NOMO-1 (cell line): ENCODE measurements at regions not wholly inside any gene's neighbourhood (a gene's known extent, or its start where the extent isn't known, plus 50 kb on each side); places are given as distances from the start of the nearest gene placed in this dataset.
"Not testable (repeated sequence)": the region's sequence is repeated elsewhere in the genome, so short reads cannot be mapped to it uniquely, and the experiment has no call there.

Source experiments
- DNase-seq, 2 experiments: peaks; one replicate each; lab custom pipeline; 2025; ENCODE audit not compliant: unreplicated experiment in 2 of 2; lab: John Stamatoyannopoulos, UW

GRCh38 chr5:82521431-82522051 lies 243.4 kb upstream of the RPS23 start:
- DNase-seq: no peak

GRCh38 chr5:82519558-82519957 lies 241.4 kb upstream of the RPS23 start:
- DNase-seq: no peak

- no peak for DNase-seq
Observed at GRCh38 chr5:82517544-82518075, 239.5 kb upstream of the RPS23 start.

GRCh38 chr5:82513738-82514137 lies 235.6 kb upstream of the RPS23 start:
- DNase-seq: no peak

GRCh38 chr5:82512025-82512424 lies 233.9 kb upstream of the RPS23 start:
- no peak for DNase-seq

GRCh38 chr5:82511134-82511533 lies 233.0 kb upstream of the RPS23 start:
- no peak for DNase-seq

- DNase-seq: no peak
Observed at GRCh38 chr5:82509762-82510161, 231.6 kb upstream of the RPS23 start.

- not testable (repeated sequence) for DNase-seq
Observed at GRCh38 chr5:82506390-82506789, 228.2 kb upstream of the RPS23 start.

GRCh38 chr5:82499725-82500244 lies 221.6 kb upstream of the RPS23 start:
- no peak for DNase-seq

GRCh38 chr5:82497242-82497641 lies 219.1 kb upstream of the RPS23 start:
- no peak for DNase-seq

- DNase-seq: no peak
Observed at GRCh38 chr5:82494942-82495341, 216.8 kb upstream of the RPS23 start.

- no peak for DNase-seq
Observed at GRCh38 chr5:82493221-82493620, 215.1 kb upstream of the RPS23 start.

GRCh38 chr5:82491397-82491796 lies 213.2 kb upstream of the RPS23 start:
- no peak for DNase-seq

- DNase-seq: no peak
Observed at GRCh38 chr5:82489683-82490082, 211.5 kb upstream of the RPS23 start.

- DNase-seq: peak; percentile 28 to 76
Observed at GRCh38 chr5:82487131-82487530, 209.0 kb upstream of the RPS23 start.

GRCh38 chr5:82480331-82480730 lies 202.2 kb upstream of the RPS23 start:
- DNase-seq: no peak

- DNase-seq: peak in 1 of 2 experiments; percentile 38
Observed at GRCh38 chr5:82476155-82476554, 198.0 kb upstream of the RPS23 start.

- no peak for DNase-seq
Observed at GRCh38 chr5:82473262-82473661, 195.1 kb upstream of the RPS23 start.

GRCh38 chr5:82470185-82470994 lies 192.2 kb upstream of the RPS23 start:
- no peak for DNase-seq

- peak in 1 of 2 experiments; percentile 46 for DNase-seq
Observed at GRCh38 chr5:82466986-82467561, 188.9 kb upstream of the RPS23 start.

GRCh38 chr5:82465235-82465634 lies 187.1 kb upstream of the RPS23 start:
- no peak for DNase-seq
